ENCODE measurements at regions not wholly inside any gene's neighbourhood (a gene's known extent, or its start where the extent isn't known, plus 50 kb on each side); places are given as distances from the start of the nearest gene placed in this dataset.

DNA sequence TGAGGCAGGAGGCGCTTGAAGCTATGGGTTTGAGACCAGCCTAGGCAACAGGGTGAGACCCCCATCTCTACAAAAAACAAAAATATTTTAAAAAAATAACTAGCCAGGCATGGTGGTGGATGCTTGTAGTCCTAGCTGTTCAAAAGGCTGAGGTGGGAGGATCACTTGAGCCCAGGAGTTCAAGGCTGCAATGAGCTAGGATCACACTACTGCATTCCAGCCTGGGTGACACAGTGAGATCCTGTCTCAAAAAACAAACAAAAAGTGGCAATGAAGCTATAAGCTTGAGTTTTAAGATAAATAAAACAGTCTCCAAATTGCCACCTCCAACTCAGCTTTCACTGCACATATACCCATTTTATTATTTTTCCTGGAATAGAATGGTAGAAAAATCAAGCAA, 281.3 kb downstream of the IPMK start:
- POLR2A ChIA-PET = no interaction called here
- H3K27ac Mint-ChIP-seq = no peak overlapping the region
- H3K9me3 Mint-ChIP-seq = no peaks in the 10 kb centered on the region
- DNase-seq = no peak
- Histone ChIP-seq H3K27ac (ENCODE audit: low read depth in 1 of 2, low read length in 2 of 2) (no peak overlapping the region), H3K4me1 (ENCODE audit: insufficient read depth, low read length) (no peaks in the 10 kb centered on the region), H3K27me3 (ENCODE audit: control insufficient read depth in 1 of 2, insufficient read depth in 2 of 2, low read length in 2 of 2) (no peaks in the 10 kb centered on the region), H3K9me3 (ENCODE audit: control insufficient read depth in 1 of 2, insufficient read depth in 1 of 2, low read length in 2 of 2) (no peaks in the 10 kb centered on the region), H3K4me3 (ENCODE audit: low read length) (no peak overlapping the region), H3K36me3 (ENCODE audit: insufficient read depth, low read length) (no peaks in the 10 kb centered on the region)
- intact Hi-C loops (cut with DNase I, micrococcal nuclease) = no loop called here
- no peak overlapping the region for H3K4me3 Mint-ChIP-seq
- CTCF ChIA-PET = no interaction called here
- H3K36me3 Mint-ChIP-seq (ENCODE audit: low read depth) = no peaks in the 10 kb centered on the region
- ATAC-seq (ENCODE audit: poor library complexity) = no peak
- no peaks in the 10 kb centered on the region for H3K4me1 Mint-ChIP-seq (ENCODE audit: low read depth)
- TF ChIP-seq CTCF (IDR thresholded peaks at IDR 0.05) = no peak
- no peaks in the 10 kb centered on the region for H3K27me3 Mint-ChIP-seq

GRCh38 chr10:57983281-57983791, 284.4 kb downstream of the IPMK start:
- ATAC-seq (ENCODE audit: poor library complexity) (no peak), DNase-seq (no peak)
- Mint-ChIP-seq H3K4me1 (ENCODE audit: low read depth) (no peaks in the 10 kb centered on the region), H3K36me3 (ENCODE audit: low read depth) (no peaks in the 10 kb centered on the region), H3K27me3 (no peaks in the 10 kb centered on the region), H3K9me3 (peaks cover 6% of the 10 kb centered on the region), H3K27ac (no peak overlapping the region), H3K4me3 (no peak overlapping the region)
- Histone ChIP-seq H3K27ac (ENCODE audit: low read depth in 1 of 2, low read length in 2 of 2) (no peak overlapping the region), H3K4me1 (ENCODE audit: insufficient read depth, low read length) (no peaks in the 10 kb centered on the region), H3K27me3 (ENCODE audit: control insufficient read depth in 1 of 2, insufficient read depth in 2 of 2, low read length in 2 of 2) (no peaks in the 10 kb centered on the region), H3K4me3 (ENCODE audit: low read length) (no peak overlapping the region), H3K36me3 (ENCODE audit: insufficient read depth, low read length) (no peaks in the 10 kb centered on the region), H3K9me3 (ENCODE audit: control insufficient read depth in 1 of 2, insufficient read depth in 1 of 2, low read length in 2 of 2) (no peaks in the 10 kb centered on the region)
- ChIA-PET POLR2A (no interaction called here), CTCF (no interaction called here)
- intact Hi-C loops (cut with DNase I, micrococcal nuclease) = no loop called here
- TF ChIP-seq CTCF (IDR thresholded peaks at IDR 0.05) = no peak

DNA sequence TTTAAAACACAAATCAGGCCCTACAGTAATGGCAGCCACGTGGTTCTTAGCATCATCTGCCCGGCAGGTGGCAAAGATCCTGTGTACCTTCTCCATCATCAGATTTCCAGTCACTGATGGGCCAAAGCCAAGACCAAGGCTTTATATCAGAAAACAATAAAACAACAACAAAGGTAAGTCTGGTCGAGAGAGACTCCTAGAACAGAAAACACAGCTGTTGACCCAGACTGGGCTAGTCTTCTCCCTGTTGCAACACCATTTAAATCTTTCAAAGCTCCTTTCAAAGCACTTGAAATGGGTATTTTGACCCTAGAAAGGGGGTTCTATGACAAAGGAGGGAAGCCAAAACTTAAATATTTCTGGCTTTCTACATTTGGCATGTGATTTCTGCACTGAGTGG, 285.6 kb downstream of the IPMK start:
- ATAC-seq (ENCODE audit: poor library complexity) = no peak
- TF ChIP-seq CTCF (IDR thresholded peaks at IDR 0.05) = no peak
- Histone ChIP-seq H3K4me3 (ENCODE audit: low read length) (no peak overlapping the region), H3K9me3 (ENCODE audit: control insufficient read depth in 1 of 2, insufficient read depth in 1 of 2, low read length in 2 of 2) (no peaks in the 10 kb centered on the region), H3K27ac (ENCODE audit: low read depth in 1 of 2, low read length in 2 of 2) (no peak overlapping the region), H3K27me3 (ENCODE audit: control insufficient read depth in 1 of 2, insufficient read depth in 2 of 2, low read length in 2 of 2) (no peaks in the 10 kb centered on the region), H3K36me3 (ENCODE audit: insufficient read depth, low read length) (no peaks in the 10 kb centered on the region), H3K4me1 (ENCODE audit: insufficient read depth, low read length) (no peaks in the 10 kb centered on the region)
- Mint-ChIP-seq H3K4me1 (ENCODE audit: low read depth) (no peaks in the 10 kb centered on the region), H3K9me3 (peaks cover 9% of the 10 kb centered on the region), H3K36me3 (ENCODE audit: low read depth) (no peaks in the 10 kb centered on the region), H3K27ac (no peak overlapping the region), H3K27me3 (no peaks in the 10 kb centered on the region), H3K4me3 (no peak overlapping the region)
- CTCF ChIA-PET = no interaction called here
- POLR2A ChIA-PET = no interaction called here
- intact Hi-C loops (cut with DNase I, micrococcal nuclease) = no loop called here
- DNase-seq = no peak

Measured in CD4-positive, alpha-beta T cell (primary cell).